KMS-11 (cell line): ENCODE measurements at regions not wholly inside any gene's neighbourhood (a gene's known extent, or its start where the extent isn't known, plus 50 kb on each side); places are given as distances from the start of the nearest gene placed in this dataset.

Source experiments
- H2AFZ ChIP-seq: fragments of 200-600 bp; sonication (generic); 2 replicates; pipeline ENCODE4 v1.6.1; 2016; ENCODE audit warnings: antibody characterized with exemption, mixed run types, low read depth
- H3K27ac ChIP-seq: fragments of 200-600 bp; sonication (generic); 2 replicates; pipeline ENCODE4 v1.6.1; 2016; ENCODE audit warnings: mild to moderate bottlenecking, mixed run types
- H3K27me3 ChIP-seq: fragments of 200-600 bp; sonication (generic); 2 replicates; pipeline ENCODE4 v1.6.1; 2017; ENCODE audit warnings: mild to moderate bottlenecking, low read depth, mixed run types, moderate library complexity; ENCODE audit not compliant: insufficient read depth
- H3K36me3 ChIP-seq: fragments of 200-600 bp; sonication (generic); 2 replicates; pipeline ENCODE4 v1.6.1; 2017; ENCODE audit warnings: mild to moderate bottlenecking, mixed run types; ENCODE audit not compliant: insufficient read depth
- H3K4me1 ChIP-seq: fragments of 200-600 bp; sonication (generic); 2 replicates; pipeline ENCODE4 v1.6.1; 2016; ENCODE audit warnings: mild to moderate bottlenecking, low read depth, mixed run types; ENCODE audit not compliant: poor library complexity, severe bottlenecking
- H3K4me2 ChIP-seq: fragments of 200-600 bp; sonication (generic); 2 replicates; pipeline ENCODE4 v1.7.0; 2016; ENCODE audit warnings: mild to moderate bottlenecking, mixed run types
- H3K4me3 ChIP-seq: fragments of 200-600 bp; sonication (generic); IDR thresholded peaks from 2 replicates; pipeline ENCODE4 v1.6.1; 2017; ENCODE audit warnings: low read depth, low read length, mixed read lengths; ENCODE audit not compliant: insufficient read depth
- H3K79me2 ChIP-seq: fragments of 200-600 bp; sonication (generic); 2 replicates; pipeline ENCODE4 v1.6.1; 2016; ENCODE audit warnings: low read depth, mixed run types; ENCODE audit not compliant: insufficient read depth
- H3K9ac ChIP-seq: fragments of 200-600 bp; sonication (generic); 2 replicates; pipeline ENCODE4 v1.6.1; 2016; ENCODE audit warnings: mild to moderate bottlenecking, mixed run types
- H4K20me1 ChIP-seq: fragments of 200-600 bp; sonication (generic); 2 replicates; pipeline ENCODE4 v1.6.1; 2016; ENCODE audit warnings: mild to moderate bottlenecking, mixed run types; ENCODE audit not compliant: insufficient read depth
- CTCF ChIP-seq: fragments of 200-600 bp; sonication (generic); conservative IDR thresholded peaks from 2 replicates; pipeline ENCODE4 v1.6.1; 2017; ENCODE audit warnings: low read depth, mild to moderate bottlenecking, antibody characterized with exemption, low read length, moderate library complexity, mixed read lengths

- no peak for TF ChIP-seq CTCF
- Histone ChIP-seq H3K4me1 (no peaks in the 10 kb centered on the region), H3K4me2 (no peak overlapping the region), H3K79me2 (no peaks in the 10 kb centered on the region), H4K20me1 (no peaks in the 10 kb centered on the region), H3K27ac (no peak overlapping the region), H2AFZ (no peak overlapping the region), H3K4me3 (no peak overlapping the region), H3K27me3 (no peaks in the 10 kb centered on the region), H3K36me3 (no peaks in the 10 kb centered on the region), H3K9ac (no peak overlapping the region)
Observed at GRCh38 chr6:40917603-40918002, 121.4 kb downstream of the UNC5CL start.

- H3K27me3 ChIP-seq: no peaks in the 10 kb centered on the region
- H3K27ac ChIP-seq: no peak overlapping the region
- H3K4me1 ChIP-seq: no peaks in the 10 kb centered on the region
- no peak overlapping the region for H3K9ac ChIP-seq
- TF ChIP-seq CTCF: no peak
- no peaks in the 10 kb centered on the region for H3K79me2 ChIP-seq
- no peak overlapping the region for H2AFZ ChIP-seq
- H4K20me1 ChIP-seq: no peaks in the 10 kb centered on the region
- no peak overlapping the region for H3K4me3 ChIP-seq
- no peak overlapping the region for H3K4me2 ChIP-seq
- no peaks in the 10 kb centered on the region for H3K36me3 ChIP-seq
Observed at GRCh38 chr6:40916845-40917244, 122.2 kb downstream of the UNC5CL start.

GRCh38 chr6:40915165-40915564, 123.9 kb downstream of the UNC5CL start:
- no peak for TF ChIP-seq CTCF
- Histone ChIP-seq H3K27me3 (no peaks in the 10 kb centered on the region), H3K79me2 (no peaks in the 10 kb centered on the region), H3K36me3 (no peaks in the 10 kb centered on the region), H4K20me1 (no peaks in the 10 kb centered on the region), H2AFZ (no peak overlapping the region), H3K27ac (no peak overlapping the region), H3K9ac (no peak overlapping the region), H3K4me2 (no peak overlapping the region), H3K4me3 (no peak overlapping the region), H3K4me1 (no peaks in the 10 kb centered on the region)

- Histone ChIP-seq H3K27me3 (no peaks in the 10 kb centered on the region), H3K4me1 (no peaks in the 10 kb centered on the region), H3K9ac (no peak overlapping the region), H4K20me1 (no peaks in the 10 kb centered on the region), H3K79me2 (no peaks in the 10 kb centered on the region), H3K27ac (no peak overlapping the region), H3K4me2 (no peak overlapping the region), H2AFZ (no peak overlapping the region), H3K36me3 (no peaks in the 10 kb centered on the region), H3K4me3 (no peak overlapping the region)
- no peak for TF ChIP-seq CTCF
Observed at GRCh38 chr6:40914005-40914404, 125.0 kb downstream of the UNC5CL start.
